NCI-H128 (cell line): ENCODE measurements at regions not wholly inside any gene's neighbourhood (a gene's known extent, or its start where the extent isn't known, plus 50 kb on each side); places are given as distances from the start of the nearest gene placed in this dataset.
"Not testable (repeated sequence)": the region's sequence is repeated elsewhere in the genome, so short reads cannot be mapped to it uniquely, and the experiment has no call there.

ENCODE experiments used
- DNase-seq: peaks from one replicate; lab custom pipeline; 2025; ENCODE audit not compliant: unreplicated experiment; lab: John Stamatoyannopoulos, UW

DNA sequence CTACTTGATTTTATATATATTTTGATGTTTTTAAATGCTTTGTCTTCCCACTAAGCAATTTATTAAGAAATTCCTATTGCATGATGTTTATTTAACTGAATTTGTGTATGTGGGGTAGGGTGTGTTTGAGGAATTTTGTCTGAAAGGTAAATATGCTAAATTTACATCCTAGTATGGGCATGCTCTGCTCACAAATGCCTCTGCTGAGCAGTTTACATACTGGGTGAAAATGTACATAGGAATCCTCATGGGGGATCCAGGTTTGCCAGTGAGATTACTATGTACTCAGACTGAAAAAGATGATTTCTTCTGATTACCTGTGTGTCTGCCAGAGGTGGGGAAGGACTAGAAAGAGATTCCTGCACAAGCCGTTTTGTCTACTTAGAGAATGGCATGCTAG lies 126.6 kb downstream of the DISP1 start:
- DNase-seq: no peak

DNA sequence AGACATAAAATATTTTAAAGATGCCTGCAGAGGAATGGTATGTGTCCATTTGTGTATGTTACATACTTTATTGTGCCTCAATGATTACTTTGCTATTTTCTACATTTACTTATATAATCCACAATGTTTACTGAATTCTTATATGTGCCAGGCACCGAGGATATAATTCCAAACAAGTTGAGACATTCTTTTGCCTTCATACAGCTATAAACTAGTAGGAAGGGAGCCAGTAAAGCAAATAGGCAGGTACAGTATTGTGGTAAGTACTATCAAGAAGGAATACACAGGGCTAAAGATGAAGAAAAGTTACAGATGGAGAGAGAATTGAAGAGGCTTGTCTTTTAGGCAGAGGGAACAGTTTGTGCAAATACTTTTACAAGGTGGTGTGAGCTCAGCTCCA lies 131.6 kb downstream of the DISP1 start:
- no peak for DNase-seq

DNA sequence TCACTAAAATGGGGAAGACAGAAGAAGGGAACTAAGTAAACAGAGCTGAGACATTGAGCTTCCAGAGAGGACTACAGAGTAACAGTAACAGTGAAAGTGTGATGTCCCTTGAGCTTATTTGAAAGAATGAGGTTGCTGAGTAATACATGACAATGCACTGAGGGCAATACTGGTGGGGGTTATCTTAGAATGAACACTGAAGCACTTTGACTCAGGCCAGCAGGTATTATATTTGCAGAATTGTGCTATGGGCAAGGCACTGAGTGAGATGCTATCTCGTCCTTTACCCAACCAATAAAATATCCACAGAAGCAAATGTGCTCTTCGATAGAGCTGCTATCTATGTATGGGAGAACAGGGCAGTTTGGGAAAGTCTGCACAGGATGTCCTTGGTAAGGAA lies 133.2 kb downstream of the DISP1 start:
- DNase-seq: no peak

DNA sequence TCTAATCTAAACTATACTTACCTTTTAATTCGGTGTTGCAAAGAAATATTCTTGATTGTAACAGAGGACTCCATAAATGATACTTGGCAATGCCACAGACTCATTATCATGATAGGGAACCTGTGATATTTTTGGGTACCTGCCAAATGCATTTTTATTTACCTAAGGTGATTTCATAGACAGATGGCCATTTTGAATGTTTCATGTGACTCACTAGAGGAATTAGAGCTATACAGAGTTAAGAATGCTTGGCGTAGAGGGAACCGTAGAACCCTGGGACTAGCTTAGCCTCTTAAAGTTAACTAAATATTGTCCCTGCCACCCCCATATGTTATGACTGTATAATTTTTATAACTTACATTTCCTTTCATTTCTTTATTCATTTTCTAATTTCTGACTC lies 136.1 kb downstream of the DISP1 start:
- DNase-seq: peak; percentile 62

DNA sequence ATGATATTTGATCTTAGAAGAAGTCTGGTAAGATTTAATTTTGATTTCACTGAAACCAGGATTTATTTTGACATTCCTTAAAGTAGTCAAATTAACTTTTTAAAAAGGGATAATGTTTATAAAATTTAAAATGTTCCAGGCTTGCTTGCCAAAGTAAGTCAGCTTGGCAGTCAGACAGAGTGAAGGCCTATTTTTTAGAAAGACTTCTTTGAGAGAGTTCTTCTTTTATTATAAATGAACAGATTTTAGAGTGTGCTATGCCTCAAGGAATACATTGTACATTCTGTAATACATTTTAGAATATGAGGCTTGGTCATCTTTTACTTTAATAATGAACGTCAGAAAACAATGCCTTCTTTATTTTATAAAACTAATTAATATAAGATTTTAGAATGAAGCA lies 138.7 kb downstream of the DISP1 start:
- DNase-seq: no peak

DNA sequence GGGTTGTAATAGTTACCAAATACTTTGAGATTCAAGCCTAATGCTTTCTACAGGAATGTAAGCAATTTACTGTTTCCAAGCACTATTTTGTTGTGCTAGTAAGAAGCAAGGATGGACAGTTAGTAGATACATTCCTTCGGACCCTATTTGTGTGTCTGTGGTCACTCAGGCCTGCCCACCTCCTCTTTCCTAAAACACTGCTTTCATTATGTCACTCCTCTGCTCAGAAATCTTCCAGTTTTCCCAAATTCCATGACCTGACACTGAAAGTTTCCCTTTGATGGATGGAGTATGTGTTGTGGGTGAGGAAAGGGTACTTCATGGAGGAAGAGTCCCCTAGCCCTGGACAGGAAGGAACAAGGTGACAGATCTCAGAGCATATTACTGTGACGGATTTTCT lies 141.1 kb downstream of the DISP1 start:
- DNase-seq: no peak

DNA sequence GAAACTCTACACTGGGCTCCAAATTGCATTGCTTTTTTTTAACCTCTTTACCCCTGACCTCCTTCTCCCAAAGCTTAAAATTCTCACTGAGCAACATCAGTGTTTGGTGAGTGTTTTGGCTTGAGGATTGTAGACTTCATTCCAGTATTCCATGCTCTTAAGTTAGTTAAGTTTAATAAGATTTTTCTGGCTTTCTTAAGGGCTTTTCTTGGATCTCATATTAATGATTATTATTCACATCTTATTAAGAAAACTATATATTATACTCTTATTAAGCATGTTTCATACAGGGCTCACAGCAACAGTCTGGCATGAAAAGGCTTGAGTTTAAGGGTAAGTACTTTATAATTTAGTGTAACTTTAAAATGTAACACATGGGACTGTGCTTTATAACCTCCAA lies 141.8 kb downstream of the DISP1 start:
- DNase-seq: no peak

DNA sequence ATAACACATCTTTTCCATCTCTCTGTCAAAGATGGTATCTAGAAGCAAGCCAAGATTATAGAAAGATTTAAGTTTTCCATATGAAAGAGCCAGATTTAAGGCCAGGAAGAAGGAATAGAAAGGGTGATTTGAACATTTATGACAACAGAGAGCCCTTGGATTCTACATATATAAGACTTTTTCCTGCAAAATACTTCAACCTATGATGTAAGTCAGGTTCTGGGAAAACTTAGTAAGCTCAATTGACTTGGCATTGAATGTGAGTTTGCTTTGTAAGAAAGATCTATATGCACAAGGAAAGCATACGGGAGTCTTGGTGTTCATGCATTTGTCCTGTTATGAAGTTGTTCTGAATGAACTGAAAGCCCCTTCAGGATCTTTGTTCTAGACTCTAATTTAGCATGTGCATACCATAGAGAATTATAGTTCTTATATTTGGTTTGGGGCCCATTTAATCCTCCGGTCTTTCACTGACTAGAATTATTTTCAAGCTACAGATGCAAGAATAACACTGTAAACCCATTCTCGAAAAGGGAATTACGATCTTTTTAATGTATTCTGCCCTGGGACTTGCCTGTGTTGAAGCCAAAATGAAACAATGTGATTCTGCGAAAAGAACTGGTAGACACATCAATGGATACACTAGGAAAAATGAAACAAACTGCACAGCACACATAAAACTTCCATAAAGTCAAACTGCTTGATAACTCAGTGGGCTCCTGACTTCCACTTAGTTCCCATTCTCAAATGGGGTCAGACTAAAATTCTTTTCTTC lies 152.8 kb downstream of the DISP1 start:
- DNase-seq: no peak

DNA sequence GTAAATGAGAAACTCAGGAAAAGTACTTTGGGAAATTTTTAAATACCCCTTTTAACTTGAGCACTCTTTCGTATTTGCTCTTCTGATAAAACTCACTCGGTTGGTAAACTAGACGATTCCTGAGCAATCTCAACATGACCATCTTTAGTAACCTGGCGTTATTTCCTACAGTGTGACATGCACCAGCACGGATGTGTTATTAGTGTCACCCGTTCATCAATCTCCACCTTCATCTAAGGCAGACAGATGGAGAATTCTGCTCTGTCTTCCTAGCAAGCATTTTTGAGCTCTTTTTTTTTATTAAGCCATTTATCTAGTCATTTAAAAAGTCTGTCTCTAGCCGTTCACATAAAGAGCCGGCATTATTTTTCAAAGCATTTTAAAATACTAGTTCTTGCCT lies 155.2 kb downstream of the DISP1 start:
- no peak for DNase-seq

DNA sequence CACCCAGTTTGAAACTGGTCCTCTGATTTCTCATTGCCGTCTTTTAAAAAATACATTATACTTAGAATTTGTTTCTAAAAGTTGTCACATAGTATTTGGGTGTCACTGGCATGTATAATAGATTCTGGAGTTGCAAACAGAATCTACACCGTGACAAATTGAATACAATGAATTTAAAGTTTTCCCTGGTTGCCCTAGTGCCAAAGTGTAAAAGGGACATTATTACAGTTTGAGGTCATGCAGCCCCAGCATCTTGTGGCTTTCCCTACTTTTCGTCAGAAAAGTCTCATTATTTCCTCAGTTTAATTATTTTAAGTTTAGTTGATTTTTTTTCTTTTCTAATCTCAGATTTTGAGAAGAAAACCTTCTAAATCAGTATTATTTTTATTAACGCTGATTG lies 155.9 kb downstream of the DISP1 start:
- DNase-seq: no peak

DNA sequence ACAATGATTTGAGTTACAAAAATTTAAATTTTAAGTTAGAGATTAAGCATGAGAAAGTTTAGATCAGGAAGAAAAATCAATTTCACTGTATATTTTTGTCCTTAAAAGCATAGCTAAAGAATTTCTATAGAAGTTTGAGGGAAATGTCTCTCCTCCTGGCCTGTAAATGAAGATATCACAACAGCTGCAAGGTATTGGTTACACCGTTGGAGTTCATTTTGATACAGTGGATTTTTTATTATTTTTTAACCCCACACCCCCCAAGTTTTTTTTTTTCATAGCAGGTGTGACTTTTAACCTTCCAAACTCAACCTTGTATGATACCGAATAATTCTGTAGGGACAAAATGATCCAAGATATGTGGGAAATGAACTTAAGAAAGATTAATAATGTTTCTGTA lies 156.3 kb downstream of the DISP1 start:
- DNase-seq: no peak

DNA sequence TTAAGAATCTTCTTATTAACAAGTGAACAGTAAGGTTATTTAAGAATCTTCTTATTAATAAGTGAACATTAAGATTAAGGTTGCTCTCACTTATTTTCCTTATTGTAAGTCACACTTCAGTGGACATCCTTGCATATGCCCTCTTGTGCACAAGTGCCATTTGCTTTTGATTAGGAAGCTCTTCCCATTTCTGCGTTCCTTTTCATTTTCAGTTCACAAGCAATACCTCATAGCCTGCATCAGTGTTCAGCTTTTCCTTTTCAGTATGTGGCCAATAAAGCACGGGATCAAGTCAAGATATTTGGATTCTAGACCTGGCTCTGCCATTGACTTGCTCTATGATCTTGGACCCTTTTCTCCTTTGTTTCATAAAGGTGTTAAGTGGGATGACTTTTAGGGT lies 158.7 kb downstream of the DISP1 start:
- DNase-seq: no peak

DNA sequence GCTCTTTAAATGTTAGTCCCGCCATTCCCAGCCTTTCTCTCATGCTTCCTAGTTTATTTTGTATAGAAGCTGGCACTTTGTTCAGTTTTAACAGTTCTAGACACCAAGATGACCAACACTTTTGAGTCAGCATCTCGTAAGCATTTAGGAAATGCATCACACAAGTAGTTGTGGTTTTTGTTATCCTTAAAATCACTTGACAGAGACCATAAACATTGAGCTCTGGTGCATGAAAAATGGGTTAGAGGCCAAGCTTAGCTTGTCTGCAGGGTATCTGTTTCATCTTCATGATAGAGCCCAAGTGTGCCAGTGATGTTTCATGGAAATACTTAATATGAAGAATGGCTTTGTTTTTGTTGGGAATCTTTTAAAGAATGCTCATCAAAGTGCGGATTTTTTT lies 159.7 kb downstream of the DISP1 start:
- DNase-seq: no peak

DNA sequence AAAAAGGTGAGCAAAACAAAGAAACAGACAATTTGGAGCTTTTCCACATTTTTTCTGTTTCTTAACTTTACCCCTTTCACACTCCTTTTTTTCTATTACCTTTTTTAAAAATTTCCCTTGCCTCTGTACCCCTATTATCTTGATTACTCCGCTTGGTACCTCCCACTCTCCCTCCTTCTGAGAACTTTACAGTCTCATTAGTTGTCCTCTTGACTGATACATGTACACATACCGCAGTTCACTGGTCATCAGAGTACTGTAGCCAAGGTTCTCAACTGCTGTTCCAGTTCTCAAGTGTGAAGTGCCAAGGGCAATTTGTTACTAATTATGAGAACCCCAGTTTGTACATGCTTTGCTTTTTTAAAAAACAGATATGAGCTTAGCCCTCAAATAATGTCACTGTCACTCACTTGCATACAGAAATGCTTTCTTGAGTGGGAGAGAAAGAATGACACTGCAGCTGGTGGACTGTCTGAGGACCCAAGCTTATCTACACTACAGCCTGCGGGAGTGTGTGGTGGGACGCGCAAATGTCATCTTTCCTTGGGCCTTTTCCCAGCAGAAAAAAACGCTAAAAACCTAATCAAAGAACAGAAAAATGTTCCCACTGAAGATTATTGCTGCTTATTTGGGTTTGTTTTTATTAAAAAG lies 160.8 kb downstream of the DISP1 start:
- no peak for DNase-seq

DNA sequence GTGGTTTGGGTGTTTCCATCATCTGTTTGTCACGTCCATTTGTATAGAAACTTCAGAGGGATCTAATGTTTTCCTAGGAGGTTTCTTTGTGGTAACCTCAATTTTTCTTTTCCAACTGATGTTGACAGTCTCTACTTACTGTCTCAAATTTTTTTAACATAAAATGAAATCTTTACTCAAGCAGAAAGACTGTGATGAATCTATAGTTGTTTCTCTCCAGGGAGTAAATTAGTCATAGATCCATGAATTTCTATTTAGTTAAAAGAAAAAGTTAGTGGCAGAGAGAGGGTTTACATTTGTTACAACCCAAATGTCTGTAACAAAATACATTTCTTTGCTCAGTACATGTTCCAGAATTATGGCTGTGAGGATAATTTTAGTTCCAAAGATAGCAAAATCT lies 161.6 kb downstream of the DISP1 start:
- DNase-seq: no peak

DNA sequence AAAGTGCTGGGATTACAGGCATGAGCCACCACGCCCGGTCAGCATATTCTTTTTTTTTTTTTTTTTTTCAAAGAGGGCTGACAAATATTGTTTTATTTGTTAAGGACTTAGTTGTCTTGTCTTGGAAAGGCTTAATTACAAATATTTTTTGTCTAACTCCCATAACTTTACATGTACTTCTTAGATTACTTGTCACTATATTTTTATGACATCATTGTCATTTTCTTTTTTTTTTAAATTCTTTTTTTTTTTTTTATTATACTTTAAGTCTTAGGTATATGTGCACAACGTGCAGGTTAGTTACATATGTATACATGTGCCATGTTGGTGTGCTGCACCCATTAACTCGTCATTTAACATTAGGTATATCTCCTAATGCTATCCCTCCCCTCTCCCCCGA lies 162.5 kb downstream of the DISP1 start:
- DNase-seq: not testable (repeated sequence)

DNA sequence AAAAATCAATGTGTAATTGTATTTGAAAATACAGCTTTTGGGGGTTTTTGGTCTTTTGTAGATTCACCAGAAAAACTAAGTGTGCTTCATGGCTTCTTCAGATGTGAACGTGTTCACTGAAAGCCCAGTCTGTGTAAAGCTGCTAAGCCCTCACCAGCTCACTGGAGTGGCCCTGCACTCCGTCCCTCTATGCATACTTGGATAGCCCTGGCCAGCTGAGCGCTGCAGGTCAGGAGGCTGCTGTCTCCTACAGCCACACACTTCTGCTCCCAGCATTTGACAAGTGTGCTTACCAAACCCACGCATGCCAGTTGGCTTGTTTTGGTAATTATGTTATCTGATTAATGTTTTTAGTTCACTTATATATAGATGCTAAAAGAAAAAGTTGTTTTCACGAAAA lies 163.5 kb downstream of the TLR5 start:
- DNase-seq: no peak

DNA sequence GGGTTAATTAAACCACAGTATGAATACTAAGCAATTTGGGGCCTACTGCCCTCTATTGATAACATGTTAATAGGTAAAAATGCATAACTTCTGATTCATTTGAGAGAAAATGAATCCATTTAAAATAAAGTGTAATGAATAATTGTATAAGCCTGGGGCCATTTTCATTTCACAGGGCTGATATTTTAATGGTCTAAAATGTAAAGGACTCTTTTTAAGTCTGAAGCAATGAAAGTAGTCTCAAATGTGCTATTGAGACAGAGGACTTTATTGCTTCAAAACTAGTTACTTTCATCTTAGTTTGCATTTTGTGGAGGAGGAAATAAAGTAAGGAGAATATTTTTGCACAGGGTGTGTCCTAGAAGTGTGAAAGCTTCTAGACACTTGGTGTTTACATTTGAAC lies 155.4 kb downstream of the TLR5 start:
- DNase-seq: no peak

DNA sequence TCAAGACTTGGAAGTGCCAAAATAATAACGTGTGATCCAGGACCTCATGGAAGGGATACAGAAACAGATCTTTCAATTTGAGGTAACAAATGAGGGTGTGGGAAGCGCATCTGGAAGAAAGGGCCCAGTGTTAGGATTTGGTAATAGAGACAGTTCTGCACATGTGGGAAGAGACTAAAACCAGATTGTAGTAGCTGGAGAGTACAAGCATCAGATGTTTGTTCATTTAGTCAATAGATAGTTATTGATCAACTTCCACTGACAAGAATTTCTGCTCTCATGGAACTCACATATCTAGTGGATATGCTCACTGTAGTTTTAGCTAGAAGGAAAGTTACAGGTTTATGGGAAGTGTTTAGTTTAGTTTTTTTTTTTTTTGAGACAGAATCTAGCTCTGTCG lies 153.6 kb downstream of the TLR5 start:
- no peak for DNase-seq

DNA sequence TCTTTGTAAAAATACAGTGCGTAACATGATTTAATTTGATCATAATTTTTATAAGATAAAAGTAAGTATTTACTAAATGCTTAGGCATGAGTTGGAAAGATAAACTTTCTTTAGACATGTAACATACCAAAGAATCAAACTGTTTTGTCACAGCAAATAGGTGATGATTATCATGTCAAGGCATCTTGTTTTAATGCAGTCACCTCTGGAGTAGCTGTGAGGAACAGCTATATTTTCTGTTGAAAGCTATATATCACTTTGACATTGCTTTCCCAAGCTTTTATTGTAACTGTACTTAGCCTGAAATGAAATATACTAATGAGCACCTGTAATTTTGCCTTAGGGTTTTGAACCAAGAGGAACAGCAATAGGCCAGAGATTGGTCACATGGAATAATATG lies 151.9 kb downstream of the TLR5 start:
- DNase-seq: no peak

DNA sequence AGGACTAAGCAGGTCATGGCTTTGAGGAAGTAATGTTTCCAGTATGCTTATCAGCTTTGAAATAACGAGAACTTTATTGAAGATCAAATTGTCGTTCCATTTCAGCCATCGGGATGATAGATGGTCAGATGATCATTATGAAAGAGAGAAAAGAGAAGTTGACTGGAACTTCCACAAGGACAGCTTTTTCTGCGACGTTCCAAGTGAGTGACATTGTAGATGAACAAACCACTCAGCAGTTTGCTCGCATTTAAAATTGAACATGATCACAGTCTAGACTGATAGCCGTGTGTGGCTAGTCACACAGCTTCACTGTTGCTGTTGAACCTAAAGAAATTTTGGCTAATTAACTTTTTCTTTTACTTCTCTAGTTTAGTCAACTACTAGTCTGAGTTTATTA lies 151.1 kb downstream of the TLR5 start:
- no peak for DNase-seq

DNA sequence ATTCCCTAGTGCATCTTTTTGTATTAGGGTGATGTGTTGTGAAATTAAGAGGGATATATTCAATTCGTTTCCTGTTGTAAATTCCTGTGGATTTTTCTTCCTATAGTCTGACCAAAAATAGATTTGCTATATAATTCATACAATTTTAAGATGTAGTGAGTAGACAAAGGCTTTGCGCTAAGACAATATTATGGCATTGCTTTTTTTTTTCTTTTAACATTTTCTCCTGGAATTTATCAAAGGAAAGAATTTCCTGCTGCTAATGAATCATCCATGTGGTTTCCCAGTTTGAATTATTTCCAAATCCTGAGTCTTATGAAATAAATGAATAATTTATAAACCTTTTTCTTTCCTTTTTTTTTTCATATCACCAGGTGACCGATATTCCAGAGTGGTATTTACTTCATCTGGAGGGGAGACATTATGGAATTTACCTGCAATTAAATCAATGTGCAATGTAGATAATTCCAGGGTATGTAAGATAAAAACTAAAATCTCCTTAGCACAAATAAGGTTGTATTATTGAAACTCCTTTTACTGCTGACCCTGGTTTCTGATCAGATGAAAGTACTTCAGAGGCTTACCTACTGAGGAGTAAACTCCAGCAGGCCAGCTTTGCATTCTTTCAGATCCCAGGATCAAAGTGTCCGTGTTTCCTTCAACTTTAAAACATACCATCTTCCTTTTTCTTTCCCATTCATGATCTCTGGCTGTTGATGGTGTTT lies 148.4 kb downstream of the TLR5 start:
- DNase-seq: no peak
